Keratinocyte (primary cell): ENCODE measurements at regions not wholly inside any gene's neighbourhood (a gene's known extent, or its start where the extent isn't known, plus 50 kb on each side); places are given as distances from the start of the nearest gene placed in this dataset.

Experiments
- CTCF ChIP-seq, 3 experiments: IDR thresholded peaks in 1 of 3; conservative IDR thresholded peaks in 1 of 3; optimal IDR thresholded peaks in 1 of 3; 2 replicates in 2 of 3; 3 replicates in 1 of 3; pipeline versions ENCODE3 to v1.5.1; 2011; ENCODE audit warnings: low read length in 3 of 3, mild to moderate bottlenecking in 3 of 3, moderate library complexity in 2 of 3, control low read depth in 1 of 3, inconsistent platforms in 1 of 3; ENCODE audit not compliant: insufficient read depth in 2 of 3; ENCODE audit errors: extremely low read depth in 1 of 3
- EZH2 ChIP-seq: IDR thresholded peaks from one replicate; pipeline ENCODE4 v1.6.1; 2012; ENCODE audit warnings: inconsistent platforms, mild to moderate bottlenecking, low read length, moderate library complexity

GRCh38 chr2:238774980-238775509, 72.8 kb upstream of the TWIST2 start:
- no peak for TF ChIP-seq CTCF (optimal IDR thresholded peaks at IDR 0.05 in 1 of 3, IDR thresholded peaks at IDR 0.05 in 1 of 3, conservative IDR thresholded peaks at IDR 0.05 in 1 of 3; ENCODE audit: extremely low read depth in 1 of 3, insufficient read depth in 2 of 3, low read length in 3 of 3)
- TF ChIP-seq EZH2: no peak
